ENCODE measurements at regions not wholly inside any gene's neighbourhood (a gene's known extent, or its start where the extent isn't known, plus 50 kb on each side); places are given as distances from the start of the nearest gene placed in this dataset.

DNA sequence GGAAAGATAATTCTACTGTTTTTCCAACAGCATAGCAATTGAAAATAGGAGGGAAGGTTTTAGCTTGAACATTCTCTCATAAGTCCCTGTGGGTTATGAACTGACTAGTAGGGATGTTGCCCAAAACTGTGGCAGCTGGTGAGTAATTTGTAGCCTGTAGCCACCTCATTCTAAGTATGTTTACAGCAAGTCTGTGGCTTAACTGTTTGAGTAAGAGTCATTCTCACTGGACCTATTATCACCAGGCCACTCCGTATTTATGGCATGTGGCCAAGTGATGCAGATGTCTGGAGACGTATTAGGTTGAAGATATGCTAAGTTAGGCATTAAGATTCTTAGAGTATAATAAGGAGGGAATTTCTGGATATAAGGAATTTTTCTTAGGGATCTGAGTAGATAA lies 458.3 kb downstream of the ETNK1 start:
- TF ChIP-seq, protein P1, sequence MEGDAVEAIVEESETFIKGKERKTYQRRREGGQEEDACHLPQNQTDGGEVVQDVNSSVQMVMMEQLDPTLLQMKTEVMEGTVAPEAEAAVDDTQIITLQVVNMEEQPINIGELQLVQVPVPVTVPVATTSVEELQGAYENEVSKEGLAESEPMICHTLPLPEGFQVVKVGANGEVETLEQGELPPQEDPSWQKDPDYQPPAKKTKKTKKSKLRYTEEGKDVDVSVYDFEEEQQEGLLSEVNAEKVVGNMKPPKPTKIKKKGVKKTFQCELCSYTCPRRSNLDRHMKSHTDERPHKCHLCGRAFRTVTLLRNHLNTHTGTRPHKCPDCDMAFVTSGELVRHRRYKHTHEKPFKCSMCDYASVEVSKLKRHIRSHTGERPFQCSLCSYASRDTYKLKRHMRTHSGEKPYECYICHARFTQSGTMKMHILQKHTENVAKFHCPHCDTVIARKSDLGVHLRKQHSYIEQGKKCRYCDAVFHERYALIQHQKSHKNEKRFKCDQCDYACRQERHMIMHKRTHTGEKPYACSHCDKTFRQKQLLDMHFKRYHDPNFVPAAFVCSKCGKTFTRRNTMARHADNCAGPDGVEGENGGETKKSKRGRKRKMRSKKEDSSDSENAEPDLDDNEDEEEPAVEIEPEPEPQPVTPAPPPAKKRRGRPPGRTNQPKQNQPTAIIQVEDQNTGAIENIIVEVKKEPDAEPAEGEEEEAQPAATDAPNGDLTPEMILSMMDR (IDR thresholded peaks at IDR 0.05): no peak
- no peak for TF ChIP-seq POLR2AphosphoS5 (IDR thresholded peaks at IDR 0.05)
- no peak for TF ChIP-seq POLR2A (IDR thresholded peaks at IDR 0.05)
